WTC11 (cell line): ENCODE measurements at regions not wholly inside any gene's neighbourhood (a gene's known extent, or its start where the extent isn't known, plus 50 kb on each side); places are given as distances from the start of the nearest gene placed in this dataset.

ENCODE experiments used
- ATAC-seq: fragments of 200-7000 bp; cut with Tn5 transposase; 2 replicates; pipeline ENCODE4 v1.10.0; 2021; ENCODE audit warnings: mild to moderate bottlenecking, moderate library complexity
- CTCF ChIA-PET: fragments of 300-600 bp; sonication (Branson Sonifier 250); formaldehyde crosslinking; loops from one replicate; lab custom pipeline; 2021; ENCODE audit warnings: antibody characterized with exemption; lab: Charles Lee
- POLR2A ChIA-PET: fragments of 350-600 bp; sonication (Branson Sonifier 250); formaldehyde crosslinking; loops from one replicate; lab custom pipeline; 2021; ENCODE audit warnings: antibody characterized with exemption; lab: Charles Lee
- DNase-seq: peaks from one replicate; pipeline ENCODE4 v3.0.0; 2021; ENCODE audit warnings: low spot score
- H3K27ac Mint-ChIP-seq: 2 replicates; pipeline ENCODE4 v1.8.0; 2021; ENCODE audit warnings: mixed read lengths
- H3K27me3 Mint-ChIP-seq: 2 replicates; pipeline ENCODE4 v1.8.0; 2021; ENCODE audit warnings: low read depth, mild to moderate bottlenecking, moderate library complexity, mixed read lengths
- H3K36me3 Mint-ChIP-seq: 2 replicates; pipeline ENCODE4 v1.8.0; 2021; ENCODE audit warnings: mixed read lengths
- H3K4me1 Mint-ChIP-seq: 2 replicates; pipeline ENCODE4 v1.8.0; 2022; ENCODE audit warnings: mixed read lengths
- H3K4me3 Mint-ChIP-seq: 2 replicates; pipeline ENCODE4 v1.8.0; 2021; ENCODE audit warnings: mild to moderate bottlenecking, moderate library complexity, mixed read lengths
- H3K9me3 Mint-ChIP-seq: 2 replicates; pipeline ENCODE4 v1.8.0; 2021; ENCODE audit warnings: mixed read lengths
- CDX4 ChIP-seq: fragments of 250-450 bp; sonication (Bioruptor Pico); IDR thresholded peaks from 2 replicates; pipeline ENCODE4 v1.9.0; 2021; ENCODE audit warnings: moderate library complexity, mild to moderate bottlenecking, inconsistent platforms, borderline replicate concordance
- CREB1 ChIP-seq: sonication (generic); formaldehyde crosslinking; IDR thresholded peaks from 2 replicates; pipeline ENCODE4 v1.8.0; 2023; ENCODE audit warnings: mild to moderate bottlenecking, missing genetic modification reagents
- HMGA2 ChIP-seq: fragments of 250-450 bp; sonication (Bioruptor Pico); IDR thresholded peaks from 2 replicates; pipeline ENCODE4 v1.4.0; 2021; ENCODE audit warnings: mild to moderate bottlenecking, moderate library complexity
- HMGXB4 ChIP-seq: sonication (generic); formaldehyde crosslinking; IDR thresholded peaks from 2 replicates; pipeline ENCODE4 v1.8.1; 2023; ENCODE audit warnings: mild to moderate bottlenecking, moderate library complexity, missing genetic modification reagents
- NFE2L1 ChIP-seq: sonication (generic); formaldehyde crosslinking; IDR thresholded peaks from 2 replicates; pipeline ENCODE4 v1.8.1; 2023; ENCODE audit warnings: missing genetic modification reagents
- NR2C2 ChIP-seq: sonication (generic); formaldehyde crosslinking; IDR thresholded peaks from 2 replicates; pipeline ENCODE4 v1.8.0; 2022; ENCODE audit warnings: mild to moderate bottlenecking, missing genetic modification reagents
- PRDM15 ChIP-seq: sonication (generic); formaldehyde crosslinking; IDR thresholded peaks from 2 replicates; pipeline ENCODE4 v1.8.0; 2022; ENCODE audit warnings: missing genetic modification reagents
- SMAD3 ChIP-seq: sonication (generic); formaldehyde crosslinking; IDR thresholded peaks from 2 replicates; pipeline ENCODE4 v1.8.0; 2022; ENCODE audit warnings: missing genetic modification reagents, mild to moderate bottlenecking, borderline replicate concordance
- SP1 ChIP-seq: sonication (generic); formaldehyde crosslinking; conservative IDR thresholded peaks from 2 replicates; pipeline ENCODE4 v1.8.1; 2022; ENCODE audit warnings: missing genetic modification reagents
- USF2 ChIP-seq: sonication (generic); formaldehyde crosslinking; IDR thresholded peaks from 2 replicates; pipeline ENCODE4 v1.8.1; 2023; ENCODE audit warnings: mild to moderate bottlenecking, missing genetic modification reagents, moderate library complexity
- ZNF219 ChIP-seq: sonication (generic); formaldehyde crosslinking; IDR thresholded peaks from 2 replicates; pipeline ENCODE4 v1.8.0; 2023; ENCODE audit warnings: missing genetic modification reagents, mild to moderate bottlenecking, borderline replicate concordance
- ZNF396 ChIP-seq: fragments of 250-450 bp; sonication (Bioruptor Pico); IDR thresholded peaks from 2 replicates; pipeline ENCODE4 v1.8.0; 2021; ENCODE audit warnings: mild to moderate bottlenecking, moderate library complexity, borderline replicate concordance
- TF ChIP-seq, protein P1 (sequence below): sonication (generic); formaldehyde crosslinking; IDR thresholded peaks from 2 replicates; pipeline ENCODE4 v1.8.1; 2022; ENCODE audit warnings: mild to moderate bottlenecking, moderate library complexity, missing genetic modification reagents
- TF ChIP-seq, protein P2 (sequence below): sonication (generic); formaldehyde crosslinking; conservative IDR thresholded peaks from 2 replicates; pipeline ENCODE4 v1.8.1; 2022; ENCODE audit warnings: mild to moderate bottlenecking, missing genetic modification reagents

DNA sequence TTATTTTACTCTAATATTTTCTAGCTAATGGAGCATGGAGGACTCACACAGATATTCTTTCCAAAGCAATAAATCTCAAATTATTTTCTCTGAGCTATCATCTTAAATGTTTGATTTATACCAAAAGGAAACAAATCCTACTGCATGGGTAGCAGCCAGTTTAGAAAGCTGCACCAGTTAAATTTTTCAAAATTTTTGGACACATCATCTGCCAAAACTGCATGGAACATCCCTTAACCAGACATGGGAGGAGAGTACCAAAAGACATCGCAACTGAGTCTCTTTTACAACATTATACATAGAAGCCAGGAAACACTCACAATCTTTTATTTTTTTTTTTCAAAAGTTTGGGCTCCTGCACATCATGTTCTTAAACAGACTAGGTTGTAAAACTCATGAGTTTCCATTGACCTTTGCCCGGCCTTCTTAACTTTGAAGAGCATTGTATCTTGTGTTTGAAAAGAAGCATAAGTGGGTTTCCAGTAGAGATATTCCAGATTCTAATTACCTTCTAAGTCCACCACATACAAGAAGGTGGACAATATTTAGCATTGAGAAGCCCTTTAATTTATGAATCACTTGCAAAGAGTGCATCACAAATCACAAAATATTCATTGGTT lies 87.7 kb upstream of the HMGCLL1 start:
- no peak overlapping the region for H3K4me3 Mint-ChIP-seq
- H3K9me3 Mint-ChIP-seq = peaks cover 32% of the 10 kb centered on the region
- H3K27me3 Mint-ChIP-seq = no peaks in the 10 kb centered on the region

GRCh38 chr6:55666037-55666436 lies 87.0 kb upstream of the HMGCLL1 start:
- Mint-ChIP-seq H3K4me1 (peaks cover 10% of the 10 kb centered on the region), H3K36me3 (peaks cover 27% of the 10 kb centered on the region)
- TF ChIP-seq SMAD3 (CRISPR knock-in tag) (no peak), CDX4 (CRISPR knock-in tag) (no peak), NFE2L1 (no peak), PRDM15 (CRISPR knock-in tag) (no peak), ZNF219 (CRISPR knock-in tag) (no peak), CREB1 (CRISPR knock-in tag) (no peak), HMGA2 (CRISPR knock-in tag) (no peak), SP1 (CRISPR knock-in tag) (no peak), HMGXB4 (no peak)
- TF ChIP-seq, protein P1, sequence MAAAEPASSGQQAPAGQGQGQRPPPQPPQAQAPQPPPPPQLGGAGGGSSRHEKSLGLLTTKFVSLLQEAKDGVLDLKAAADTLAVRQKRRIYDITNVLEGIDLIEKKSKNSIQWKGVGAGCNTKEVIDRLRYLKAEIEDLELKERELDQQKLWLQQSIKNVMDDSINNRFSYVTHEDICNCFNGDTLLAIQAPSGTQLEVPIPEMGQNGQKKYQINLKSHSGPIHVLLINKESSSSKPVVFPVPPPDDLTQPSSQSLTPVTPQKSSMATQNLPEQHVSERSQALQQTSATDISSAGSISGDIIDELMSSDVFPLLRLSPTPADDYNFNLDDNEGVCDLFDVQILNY (CRISPR knock-in tag) = no peak
- TF ChIP-seq, all 79 proteins: peak for 0
- CTCF ChIA-PET = no interaction called here
- peaks cover 38% of the 10 kb centered on the region for H3K9me3 Mint-ChIP-seq
- no peak overlapping the region for H3K27ac Mint-ChIP-seq
- H3K4me3 Mint-ChIP-seq = no peak overlapping the region
- ATAC-seq (no peak), DNase-seq (no peak)
- no peaks in the 10 kb centered on the region for H3K27me3 Mint-ChIP-seq
- POLR2A ChIA-PET = no interaction called here

More for the DNA sequence above, 87.7 kb upstream of the HMGCLL1 start:
- no peak overlapping the region for H3K27ac Mint-ChIP-seq
- H3K4me1 Mint-ChIP-seq = peaks cover 15% of the 10 kb centered on the region
- TF ChIP-seq, protein P2, sequence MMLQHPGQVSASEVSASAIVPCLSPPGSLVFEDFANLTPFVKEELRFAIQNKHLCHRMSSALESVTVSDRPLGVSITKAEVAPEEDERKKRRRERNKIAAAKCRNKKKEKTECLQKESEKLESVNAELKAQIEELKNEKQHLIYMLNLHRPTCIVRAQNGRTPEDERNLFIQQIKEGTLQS (CRISPR knock-in tag) = no peak
- TF ChIP-seq NR2C2 (CRISPR knock-in tag) = no peak
- TF ChIP-seq ZNF396 (CRISPR knock-in tag) = no peak
- no peak for TF ChIP-seq USF2 (CRISPR knock-in tag)
- peaks cover 26% of the 10 kb centered on the region for H3K36me3 Mint-ChIP-seq
- no peak for ATAC-seq
- POLR2A ChIA-PET = no interaction called here
- CTCF ChIA-PET = no interaction called here
- DNase-seq = no peak
